ENCODE measurements at regions not wholly inside any gene's neighbourhood (a gene's known extent, or its start where the extent isn't known, plus 50 kb on each side); places are given as distances from the start of the nearest gene placed in this dataset.

DNA sequence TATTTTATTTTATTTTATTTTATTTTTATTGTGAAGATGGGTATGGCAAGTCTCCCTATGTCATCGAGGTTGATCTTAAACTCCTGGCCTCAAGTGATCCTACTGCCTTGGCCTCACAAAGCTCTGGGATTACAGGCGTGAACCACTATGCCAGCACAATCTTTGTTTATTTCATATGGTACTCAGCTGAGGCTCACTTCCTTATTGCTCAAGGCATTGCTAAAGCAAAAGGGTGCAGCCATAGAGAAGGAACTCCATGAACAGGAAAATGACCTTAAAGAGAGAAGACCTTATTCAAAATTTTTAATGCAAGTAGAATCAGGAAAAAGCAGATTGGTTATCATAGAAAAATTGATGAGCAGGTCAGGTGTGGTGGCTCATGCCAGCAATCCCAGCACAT lies 110.6 kb upstream of the RBBP6 start:
- H3K27ac ChIP-seq = no peak overlapping the region
- TF ChIP-seq, protein P1, sequence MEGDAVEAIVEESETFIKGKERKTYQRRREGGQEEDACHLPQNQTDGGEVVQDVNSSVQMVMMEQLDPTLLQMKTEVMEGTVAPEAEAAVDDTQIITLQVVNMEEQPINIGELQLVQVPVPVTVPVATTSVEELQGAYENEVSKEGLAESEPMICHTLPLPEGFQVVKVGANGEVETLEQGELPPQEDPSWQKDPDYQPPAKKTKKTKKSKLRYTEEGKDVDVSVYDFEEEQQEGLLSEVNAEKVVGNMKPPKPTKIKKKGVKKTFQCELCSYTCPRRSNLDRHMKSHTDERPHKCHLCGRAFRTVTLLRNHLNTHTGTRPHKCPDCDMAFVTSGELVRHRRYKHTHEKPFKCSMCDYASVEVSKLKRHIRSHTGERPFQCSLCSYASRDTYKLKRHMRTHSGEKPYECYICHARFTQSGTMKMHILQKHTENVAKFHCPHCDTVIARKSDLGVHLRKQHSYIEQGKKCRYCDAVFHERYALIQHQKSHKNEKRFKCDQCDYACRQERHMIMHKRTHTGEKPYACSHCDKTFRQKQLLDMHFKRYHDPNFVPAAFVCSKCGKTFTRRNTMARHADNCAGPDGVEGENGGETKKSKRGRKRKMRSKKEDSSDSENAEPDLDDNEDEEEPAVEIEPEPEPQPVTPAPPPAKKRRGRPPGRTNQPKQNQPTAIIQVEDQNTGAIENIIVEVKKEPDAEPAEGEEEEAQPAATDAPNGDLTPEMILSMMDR (IDR thresholded peaks at IDR 0.05) = no peak
- no peak for TF ChIP-seq POLR2A (IDR thresholded peaks at IDR 0.05)
- no peak for TF ChIP-seq POLR2AphosphoS5 (IDR thresholded peaks at IDR 0.05)
- TF ChIP-seq EP300 (IDR thresholded peaks at IDR 0.05) = no peak
- DNase-seq (ENCODE audit: low spot score in 2 of 2) = no peak
- no peaks in the 10 kb centered on the region for H3K4me1 ChIP-seq
- H3K4me3 ChIP-seq = no peak overlapping the region
- 82% methylated on average over 2 of the region's 2 CpGs for WGBS
- H3K36me3 ChIP-seq = no peaks in the 10 kb centered on the region
- H3K9me3 ChIP-seq = no peaks in the 10 kb centered on the region
- H3K27me3 ChIP-seq = no peaks in the 10 kb centered on the region

DNA sequence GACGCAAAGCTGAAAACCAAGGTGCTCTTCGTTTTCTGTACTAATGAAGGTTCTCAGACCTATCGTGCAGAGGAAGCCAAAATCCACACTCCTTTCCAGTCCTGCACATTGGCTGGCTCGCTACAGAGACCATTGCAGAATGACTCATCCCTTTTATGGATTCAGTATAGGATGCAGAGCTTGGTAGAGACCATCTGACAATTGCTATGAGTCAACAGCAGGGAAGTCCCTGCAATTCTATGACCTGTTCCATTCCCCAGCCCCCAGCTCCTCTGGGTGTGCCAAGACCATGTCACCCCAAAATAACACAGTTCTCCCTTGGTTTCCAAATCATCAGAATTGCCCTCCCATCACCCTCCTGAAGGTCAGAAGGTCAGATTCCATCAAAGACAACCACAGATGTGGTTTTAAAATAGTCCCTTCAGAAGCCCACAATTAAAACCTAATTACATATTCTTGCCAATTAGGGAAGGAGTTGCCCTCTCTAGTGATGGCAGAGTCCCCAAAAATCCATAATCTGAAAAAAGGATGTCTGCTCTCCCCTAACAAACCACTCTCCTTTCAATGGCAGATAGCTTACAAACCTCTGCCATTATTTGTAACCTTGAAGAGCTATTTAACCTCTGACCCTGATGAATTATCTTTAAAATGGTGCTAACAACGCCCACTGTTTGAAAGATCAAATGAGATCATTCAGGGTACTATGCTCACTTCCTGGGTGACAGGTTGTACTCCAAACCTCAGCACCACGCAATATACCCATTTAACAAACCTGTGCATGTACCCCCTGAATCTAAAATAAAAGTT lies 108.2 kb upstream of the RBBP6 start:
- DNase-seq (ENCODE audit: low spot score in 2 of 2) = no peak
- Histone ChIP-seq H3K27ac (no peak overlapping the region), H3K27me3 (no peaks in the 10 kb centered on the region), H3K4me3 (no peak overlapping the region), H3K9me3 (no peaks in the 10 kb centered on the region), H3K36me3 (no peaks in the 10 kb centered on the region), H3K4me1 (no peaks in the 10 kb centered on the region)
- WGBS = 71% methylated on average over 6 of the region's 6 CpGs
- TF ChIP-seq EP300 (IDR thresholded peaks at IDR 0.05) (no peak), POLR2AphosphoS5 (IDR thresholded peaks at IDR 0.05) (no peak), POLR2A (IDR thresholded peaks at IDR 0.05) (no peak)
- TF ChIP-seq, protein P1 (IDR thresholded peaks at IDR 0.05) = no peak

DNA sequence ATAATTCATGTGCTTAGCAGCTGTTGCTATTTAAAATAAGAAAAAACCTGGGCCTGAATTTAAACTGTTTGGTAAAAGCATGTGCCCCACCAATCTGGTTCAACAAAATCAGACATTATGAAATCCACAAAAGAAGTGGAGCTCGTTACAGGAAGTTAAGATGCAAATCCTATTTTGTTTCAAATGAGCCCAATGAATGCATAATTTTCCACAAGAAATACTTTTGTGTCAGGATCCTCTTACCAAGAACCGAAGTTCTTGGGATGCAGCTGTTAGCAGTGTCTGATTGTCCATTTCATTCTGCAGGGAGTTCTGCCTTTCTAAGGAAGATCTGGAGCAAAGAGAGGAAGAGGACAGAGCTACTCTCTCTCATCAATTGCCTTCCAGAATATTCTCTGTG lies 105.7 kb upstream of the RBBP6 start:
- no peak overlapping the region for H3K27ac ChIP-seq
- H3K36me3 ChIP-seq = no peaks in the 10 kb centered on the region
- WGBS = 46% methylated on average over 2 of the region's 2 CpGs
- H3K4me1 ChIP-seq = no peaks in the 10 kb centered on the region
- TF ChIP-seq POLR2A (IDR thresholded peaks at IDR 0.05) = no peak
- no peak overlapping the region for H3K4me3 ChIP-seq
- no peak for DNase-seq (ENCODE audit: low spot score in 2 of 2)
- H3K9me3 ChIP-seq = no peaks in the 10 kb centered on the region
- H3K27me3 ChIP-seq = no peaks in the 10 kb centered on the region

DNA sequence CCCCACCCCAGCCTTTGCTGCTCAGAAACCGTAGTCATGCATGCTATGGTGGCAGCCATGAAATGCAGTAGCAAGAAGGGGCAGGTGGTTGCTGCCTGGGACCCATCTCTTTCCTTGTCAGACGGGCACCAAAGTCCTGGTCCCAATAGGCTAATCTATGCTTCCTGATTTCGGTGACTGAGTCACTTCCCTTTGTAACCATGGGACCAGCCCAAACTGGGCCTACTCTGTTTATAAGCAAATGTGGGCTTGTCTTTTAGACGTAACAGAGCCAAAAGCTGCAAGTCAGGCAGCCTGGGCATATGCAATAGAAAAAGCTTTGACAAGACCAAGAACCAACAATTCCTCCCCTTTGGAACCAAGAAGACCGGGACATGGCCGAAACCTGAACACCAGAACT lies 99.1 kb upstream of the RBBP6 start:
- 81% methylated on average over 6 of the region's 6 CpGs for WGBS
- no peak overlapping the region for H3K27ac ChIP-seq
- H3K27me3 ChIP-seq = no peaks in the 10 kb centered on the region
- no peak for DNase-seq (ENCODE audit: low spot score in 2 of 2)
- no peaks in the 10 kb centered on the region for H3K9me3 ChIP-seq
- H3K4me3 ChIP-seq = no peak overlapping the region
- TF ChIP-seq EP300 (IDR thresholded peaks at IDR 0.05) = no peak
- no peak for TF ChIP-seq POLR2A (IDR thresholded peaks at IDR 0.05)
- TF ChIP-seq POLR2AphosphoS5 (IDR thresholded peaks at IDR 0.05) = no peak
- H3K36me3 ChIP-seq = no peaks in the 10 kb centered on the region
- H3K4me1 ChIP-seq = no peaks in the 10 kb centered on the region

DNA sequence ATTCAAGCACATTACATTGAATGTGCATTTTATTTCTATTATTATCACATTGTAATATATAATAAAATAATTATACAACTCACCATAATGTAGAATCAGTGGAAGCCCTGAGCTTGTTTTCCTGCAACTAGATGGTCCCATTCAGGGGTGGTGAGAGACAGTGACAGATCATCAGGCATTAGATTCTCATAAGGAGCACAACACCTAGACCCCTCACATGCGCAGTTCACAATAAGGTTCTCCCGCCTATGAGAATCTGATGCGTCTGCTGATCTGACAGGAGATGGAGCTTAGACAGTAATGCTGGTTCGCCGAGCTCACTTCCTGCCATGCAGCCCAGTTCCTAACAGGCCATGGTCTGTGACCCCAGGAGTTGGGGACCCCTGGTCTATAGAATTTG lies 96.7 kb upstream of the RBBP6 start:
- no peak for DNase-seq (ENCODE audit: low spot score in 2 of 2)
- H3K4me3 ChIP-seq = no peak overlapping the region
- TF ChIP-seq POLR2AphosphoS5 (IDR thresholded peaks at IDR 0.05) (no peak), EP300 (IDR thresholded peaks at IDR 0.05) (no peak), POLR2A (IDR thresholded peaks at IDR 0.05) (no peak)
- TF ChIP-seq, protein P1 (IDR thresholded peaks at IDR 0.05) = no peak
- no peaks in the 10 kb centered on the region for H3K36me3 ChIP-seq
- WGBS = 97% methylated on average over 5 of the region's 5 CpGs
- H3K4me1 ChIP-seq = no peaks in the 10 kb centered on the region
- no peaks in the 10 kb centered on the region for H3K9me3 ChIP-seq
- H3K27ac ChIP-seq = no peak overlapping the region
- no peaks in the 10 kb centered on the region for H3K27me3 ChIP-seq

DNA sequence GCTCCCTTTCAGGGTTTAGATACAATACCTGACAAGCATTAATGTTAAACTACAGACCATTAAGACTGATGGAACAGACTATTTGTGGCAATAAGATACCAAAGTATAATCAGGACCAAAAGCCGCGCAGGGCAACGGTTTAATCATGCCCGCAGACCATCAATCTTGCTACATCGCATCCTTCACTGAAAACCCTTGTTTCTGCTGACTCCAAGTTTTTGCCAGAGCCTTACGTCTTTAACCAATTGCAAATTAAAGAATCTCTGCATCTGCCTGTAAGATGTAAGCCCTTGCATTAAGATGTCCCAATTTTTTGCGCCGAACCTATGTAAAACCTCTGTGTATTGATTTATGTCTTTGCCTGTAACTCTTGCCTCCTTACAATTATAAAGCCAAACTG lies 94.2 kb upstream of the RBBP6 start:
- Histone ChIP-seq H3K27me3 (no peaks in the 10 kb centered on the region), H3K4me3 (no peak overlapping the region), H3K4me1 (no peaks in the 10 kb centered on the region), H3K27ac (no peak overlapping the region), H3K36me3 (no peaks in the 10 kb centered on the region), H3K9me3 (no peaks in the 10 kb centered on the region)
- TF ChIP-seq, protein P1 (IDR thresholded peaks at IDR 0.05) = no peak
- no peak for TF ChIP-seq EP300 (IDR thresholded peaks at IDR 0.05)
- TF ChIP-seq POLR2AphosphoS5 (IDR thresholded peaks at IDR 0.05) = no peak
- TF ChIP-seq POLR2A (IDR thresholded peaks at IDR 0.05) = no peak
- WGBS = 75% methylated on average over 8 of the region's 8 CpGs
- peak in 1 of 2 donors; percentile 24 for DNase-seq (ENCODE audit: low spot score in 2 of 2)

All from suprapubic skin (tissue), 4 donors.